HG02870 (cell line): ENCODE measurements at regions not wholly inside any gene's neighbourhood (a gene's known extent, or its start where the extent isn't known, plus 50 kb on each side); places are given as distances from the start of the nearest gene placed in this dataset.

ENCODE experiments used
- ATAC-seq: cut with Tn5 transposase; IDR thresholded peaks from one replicate; pipeline ENCODE4 v1.9.1; 2021; ENCODE audit warnings: mild to moderate bottlenecking, moderate library complexity; ENCODE audit not compliant: unreplicated experiment

DNA sequence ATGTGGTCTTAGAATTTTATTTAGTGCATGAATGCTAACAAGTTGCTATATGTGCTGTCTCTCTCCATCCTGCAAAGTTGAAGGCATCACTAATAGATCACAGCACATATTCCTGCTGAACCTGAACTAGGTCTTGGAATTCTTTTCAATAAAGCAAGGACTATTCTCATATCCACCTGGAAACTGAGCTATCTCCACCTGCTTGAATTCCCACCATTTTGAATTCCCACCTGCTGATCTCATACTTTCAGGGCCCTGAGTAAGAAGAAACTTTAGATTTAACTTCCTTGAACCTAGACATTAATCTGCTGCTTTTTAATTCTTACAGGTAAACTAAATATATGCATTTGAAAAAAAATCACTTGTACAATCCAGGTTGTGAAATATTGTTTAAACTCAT is 445.3 kb upstream of the CCL2 start:
- no peak for ATAC-seq

DNA sequence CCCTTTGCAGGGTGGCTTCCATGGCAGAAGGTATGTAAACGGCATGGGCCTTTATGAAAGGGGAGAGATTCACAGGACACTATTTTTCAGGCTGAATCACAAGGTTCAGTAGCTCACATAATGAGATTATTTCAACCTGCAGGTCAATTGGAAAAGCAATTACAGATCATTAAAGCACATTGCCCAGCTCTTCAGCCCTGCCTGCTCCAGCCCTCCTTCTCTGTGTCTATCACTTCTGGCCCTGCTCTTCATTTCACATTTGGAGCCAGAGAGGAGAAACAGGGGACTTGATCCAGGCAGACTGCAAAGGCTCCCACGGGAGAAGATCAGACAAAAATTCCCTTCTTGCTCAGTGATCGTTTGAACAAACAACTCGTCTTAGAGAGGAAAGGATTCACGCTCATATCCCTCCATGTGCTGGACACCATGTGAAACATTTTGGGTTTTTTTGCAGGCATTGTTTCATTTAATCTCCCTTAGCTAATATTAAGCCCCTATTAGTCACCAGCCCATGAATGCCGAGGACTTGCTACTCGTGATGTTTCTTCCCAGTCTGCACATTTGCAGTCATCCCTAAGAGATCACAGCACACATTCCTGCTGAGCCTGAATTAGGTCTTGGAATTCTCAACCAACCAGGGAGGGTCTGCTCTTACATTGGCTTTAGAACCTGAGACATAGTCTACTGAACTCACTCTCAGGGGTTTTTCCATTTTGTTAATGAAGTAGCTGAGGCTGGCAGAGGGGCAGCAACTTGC is 443.9 kb upstream of the CCL2 start:
- no peak for ATAC-seq

DNA sequence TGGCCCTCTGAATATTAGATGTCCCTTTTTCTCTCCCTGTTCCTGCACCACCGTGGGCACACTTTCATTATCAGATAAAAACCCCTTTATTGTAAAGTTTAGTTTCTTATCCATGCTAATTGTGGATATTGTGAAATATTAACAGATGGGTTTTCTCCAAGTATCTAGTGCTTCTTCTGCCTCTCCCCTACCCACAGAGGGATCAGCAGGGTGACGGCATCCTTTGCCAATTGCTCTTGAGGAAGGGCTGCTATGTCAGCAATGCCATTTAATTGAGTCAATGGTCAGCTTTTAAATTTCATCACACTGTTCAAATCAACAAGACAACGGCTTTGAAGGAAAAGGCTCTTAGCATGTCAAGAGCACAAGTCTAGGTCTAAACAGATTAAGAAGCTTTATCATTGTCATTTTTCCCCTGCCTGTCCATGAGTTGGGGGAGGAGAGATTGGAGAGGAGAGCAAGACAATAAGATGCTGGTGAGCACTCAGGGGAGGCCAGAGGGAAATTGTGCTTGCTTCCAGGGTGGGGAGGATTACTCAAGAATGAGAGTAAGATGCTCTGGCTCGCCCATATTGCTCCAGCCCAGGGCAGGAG is 443.0 kb upstream of the CCL2 start:
- ATAC-seq: no peak

DNA sequence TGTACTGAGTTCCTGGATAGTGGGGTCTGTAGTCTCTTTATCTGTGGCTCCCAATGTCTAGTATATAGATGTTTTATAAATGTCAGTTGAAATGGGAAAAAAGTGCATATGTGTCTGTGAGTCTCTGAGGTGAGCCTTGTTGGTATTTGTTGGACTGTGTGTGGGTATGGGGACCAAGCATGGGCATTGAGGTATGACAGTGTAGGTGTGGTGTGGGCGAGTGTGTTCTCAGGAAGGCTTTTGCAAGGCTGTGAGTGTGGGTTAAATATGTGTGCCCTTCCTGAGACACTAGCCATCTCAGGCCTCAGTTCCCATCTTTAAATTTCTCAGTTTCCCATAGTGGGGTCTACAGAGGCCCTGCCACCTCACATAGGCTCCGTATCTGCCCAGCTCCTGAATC is 440.2 kb upstream of the CCL2 start:
- ATAC-seq: no peak

DNA sequence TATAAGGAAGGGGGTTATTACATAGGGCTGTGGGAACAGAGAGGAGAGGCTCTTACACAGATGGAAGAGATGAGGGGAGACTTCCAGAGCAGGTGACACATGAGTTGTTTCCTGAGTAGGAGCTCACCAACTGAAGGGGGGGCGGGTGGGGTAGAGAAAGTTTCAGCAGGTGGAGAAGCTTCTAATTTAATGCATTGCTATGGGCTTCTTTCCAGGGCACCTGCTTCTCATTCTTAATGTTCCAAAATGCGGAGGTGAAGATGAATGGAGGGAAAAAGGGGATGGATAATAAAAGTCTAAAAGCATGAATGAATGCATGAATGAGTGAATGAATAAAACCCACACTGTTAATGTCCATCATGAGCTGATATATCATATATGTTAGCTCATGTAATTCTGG is 439.0 kb upstream of the CCL2 start:
- ATAC-seq: no peak

DNA sequence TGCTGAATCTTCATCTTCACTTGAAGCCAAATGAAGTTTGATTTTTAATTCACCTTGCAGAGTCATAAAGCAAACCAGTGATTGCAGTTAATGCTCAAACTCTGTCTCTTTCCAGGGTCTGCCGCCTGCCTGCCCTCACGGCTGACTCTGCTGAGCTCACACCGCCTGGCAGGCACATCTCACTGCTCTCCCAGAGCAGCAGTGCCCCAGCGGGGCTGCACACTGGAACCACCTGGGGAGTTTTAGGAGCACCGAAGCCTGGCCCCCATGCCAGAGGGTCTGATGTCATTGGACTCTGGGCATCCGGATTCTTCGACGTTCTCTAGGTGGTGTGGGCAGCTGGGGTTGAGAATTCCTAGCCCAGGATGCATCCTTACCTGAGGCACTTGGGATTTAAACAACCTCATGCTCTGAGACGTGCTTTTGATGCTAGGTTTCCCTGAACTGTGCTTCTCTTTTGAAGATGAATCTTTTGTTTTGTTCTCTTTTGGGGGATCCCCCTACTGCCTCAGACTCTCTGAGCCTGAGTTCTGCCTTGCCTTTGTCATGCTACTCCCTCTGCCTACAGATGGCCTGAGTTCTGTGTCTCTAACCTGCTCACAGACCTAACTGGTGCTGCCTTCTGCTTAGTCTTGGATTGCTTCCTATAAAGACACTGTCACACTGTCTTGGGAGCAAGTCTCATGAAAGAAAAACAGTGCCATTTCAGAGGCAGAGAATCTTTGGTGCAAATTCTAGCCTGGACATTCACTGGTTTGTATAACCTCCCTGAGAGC is 438.1 kb upstream of the CCL2 start:
- no peak for ATAC-seq

DNA sequence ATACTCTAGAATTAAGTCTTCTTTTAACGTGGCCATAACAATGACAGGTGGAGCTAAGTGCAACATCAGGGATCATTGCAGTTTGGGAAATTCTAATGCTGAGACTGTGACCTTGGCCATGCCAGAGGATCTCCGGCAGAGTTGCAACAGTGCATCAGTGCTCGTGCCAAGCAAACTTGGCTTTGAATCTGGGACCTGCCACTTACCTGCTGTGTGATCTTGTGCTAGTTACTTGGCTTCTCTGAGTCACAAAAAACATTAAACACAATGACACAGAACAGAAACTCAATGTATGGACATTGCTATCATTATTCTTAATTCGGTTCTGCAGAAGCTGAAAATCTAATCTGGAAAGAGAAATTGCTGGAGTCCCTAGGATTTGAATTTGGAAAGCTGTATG is 435.5 kb upstream of the CCL2 start:
- ATAC-seq: no peak

DNA sequence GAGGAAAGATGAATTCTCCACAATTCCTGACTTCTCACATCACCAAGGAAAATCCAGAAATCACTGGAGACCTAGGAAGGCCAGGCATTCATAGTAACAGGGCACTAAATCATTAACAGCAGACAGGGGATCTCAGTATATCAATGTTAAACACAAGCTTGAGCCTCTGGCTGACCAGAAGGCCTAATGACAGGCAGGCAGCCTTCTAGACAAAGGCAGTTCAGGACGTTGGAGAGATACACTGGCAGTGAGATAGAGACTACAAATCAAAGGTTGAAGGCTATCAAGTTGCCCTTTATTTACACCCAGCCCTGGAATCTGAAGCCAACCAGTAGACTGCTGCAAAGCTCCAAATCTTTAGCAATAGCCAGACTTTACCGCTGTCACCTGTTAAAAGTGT is 422.8 kb upstream of the CCL2 start:
- ATAC-seq: no peak

DNA sequence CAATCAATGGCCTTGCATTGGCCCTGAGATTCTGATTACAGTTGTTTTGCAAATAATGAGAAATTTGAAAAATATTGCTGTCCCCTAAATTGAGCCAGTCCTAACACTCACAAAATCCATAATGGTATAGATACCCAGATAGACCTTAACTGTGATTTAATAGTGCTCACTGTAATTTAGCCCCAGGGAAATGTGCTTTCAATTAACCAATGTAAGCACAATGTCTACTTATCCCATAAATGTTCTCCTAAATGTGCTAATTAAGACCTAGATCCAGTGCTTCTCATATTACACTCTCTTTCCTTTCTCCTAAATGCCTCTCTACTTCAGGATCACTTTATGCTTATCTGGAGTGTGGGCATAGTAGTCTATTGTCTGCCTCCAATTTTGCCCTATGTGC is 417.8 kb upstream of the CCL2 start:
- ATAC-seq: no peak

DNA sequence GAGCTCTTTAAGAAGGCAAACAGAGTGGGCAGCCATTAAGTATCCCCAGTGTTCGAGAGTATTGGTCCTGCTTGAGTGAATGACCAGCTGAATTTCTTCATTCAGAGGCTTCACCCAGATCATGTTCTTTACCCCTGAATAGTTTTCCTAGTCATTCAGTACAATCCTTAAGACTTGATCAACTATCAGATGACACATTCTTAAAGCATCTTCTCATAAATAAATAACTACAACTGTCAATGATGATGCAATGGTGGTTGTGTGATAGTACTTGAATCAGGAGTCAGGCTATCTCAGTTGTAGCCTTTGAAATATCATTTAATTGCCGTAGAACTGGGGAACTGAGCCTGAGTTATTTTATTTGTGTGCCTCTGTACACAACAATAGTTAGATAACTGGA is 416.8 kb upstream of the CCL2 start:
- no peak for ATAC-seq

DNA sequence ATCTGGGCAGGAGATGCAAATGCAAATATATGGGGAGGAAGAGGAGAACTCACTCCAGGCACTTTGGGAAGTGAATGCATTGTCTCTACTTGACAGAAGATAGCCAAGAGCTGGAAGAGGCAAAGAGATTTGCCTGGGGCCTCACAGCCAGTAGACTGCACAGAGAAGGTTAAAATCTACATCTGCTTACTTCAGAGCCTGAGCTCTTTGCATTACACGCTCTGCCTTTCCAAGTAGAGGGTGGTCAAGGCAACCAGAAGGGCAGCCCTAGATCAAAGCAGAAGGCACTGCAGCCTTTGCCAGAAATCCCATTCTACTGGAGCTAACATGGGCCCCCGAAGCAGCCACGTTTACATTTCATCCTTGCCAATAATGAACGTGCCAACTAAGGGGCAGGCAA is 407.2 kb upstream of the CCL2 start:
- no peak for ATAC-seq

DNA sequence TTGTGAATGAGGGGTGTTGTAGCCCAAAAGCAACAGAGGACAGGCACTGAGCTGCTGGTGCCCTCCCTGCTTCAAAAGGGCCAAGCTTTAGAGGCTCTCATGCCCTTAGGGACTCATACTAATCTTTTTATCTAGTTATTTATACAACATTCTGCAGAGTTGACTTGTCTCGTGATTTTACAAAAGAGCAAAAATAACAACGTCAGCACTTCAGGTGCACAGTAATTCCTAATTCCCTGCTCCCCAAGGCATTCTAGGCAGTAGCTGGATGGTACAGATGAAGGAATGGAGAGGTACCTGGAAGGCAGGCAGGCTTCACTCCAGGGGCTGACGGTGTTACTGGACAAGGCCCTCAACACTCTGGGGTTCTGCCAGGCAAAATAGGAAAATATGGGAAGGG is 406.7 kb upstream of the CCL2 start:
- ATAC-seq: no peak

DNA sequence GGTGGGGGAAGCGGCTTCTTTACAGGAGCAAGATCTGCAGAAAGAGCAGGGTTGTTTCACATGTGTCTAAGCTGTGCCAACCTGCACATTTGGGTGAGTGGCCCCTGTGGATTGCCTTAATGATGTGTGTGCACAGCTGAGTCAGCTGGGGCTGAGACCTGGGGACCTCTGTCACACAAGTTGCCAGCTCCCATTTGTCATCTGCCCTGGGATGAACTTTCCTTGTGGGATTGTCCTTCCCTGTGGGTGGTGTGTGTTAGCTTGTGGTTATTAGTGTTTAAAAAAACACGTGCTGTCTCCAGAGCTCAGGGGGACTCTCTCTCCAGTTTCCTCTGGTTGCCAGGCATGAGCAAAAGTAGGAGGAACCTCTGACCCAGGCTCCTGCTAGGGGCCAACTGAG is 400.5 kb upstream of the CCL2 start:
- ATAC-seq: no peak

DNA sequence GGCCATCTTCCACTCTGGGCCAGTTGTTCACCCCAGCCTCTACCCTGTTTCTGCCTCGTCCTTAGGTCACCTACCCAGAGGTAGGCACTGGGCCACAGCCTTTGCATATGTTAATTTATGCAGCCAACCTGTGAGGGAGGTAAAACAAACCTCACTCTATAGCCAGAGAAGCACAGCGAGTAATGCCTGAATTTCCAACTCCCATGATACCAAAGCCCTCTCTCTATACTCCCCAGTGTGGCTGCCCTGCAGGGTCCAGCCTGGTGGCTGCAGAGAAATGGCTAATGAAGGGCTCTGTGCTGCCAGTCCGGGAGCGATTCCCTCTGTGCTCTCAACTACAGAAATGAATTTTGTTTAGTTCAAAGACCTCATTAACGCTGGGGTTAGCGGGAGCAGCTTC is 397.0 kb upstream of the CCL2 start:
- ATAC-seq: no peak

DNA sequence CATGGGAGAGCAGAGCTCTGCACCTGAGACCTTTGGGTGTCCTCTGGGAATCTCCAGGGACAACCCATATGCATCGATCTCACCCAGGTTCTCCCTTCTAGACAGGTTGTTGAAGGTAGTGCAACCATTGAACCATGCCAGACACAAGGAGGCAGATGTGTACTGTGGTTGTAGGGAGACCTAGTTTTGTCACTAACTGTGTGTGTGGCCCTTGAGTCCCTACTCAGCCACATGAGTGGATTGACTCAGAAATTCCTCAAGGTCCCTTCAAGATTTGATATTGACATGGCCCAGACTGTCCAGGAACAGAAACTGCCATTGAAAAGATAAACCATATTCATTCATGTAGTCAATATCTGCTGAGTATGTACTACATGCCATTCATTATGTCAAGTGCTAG is 396.4 kb upstream of the CCL2 start:
- no peak for ATAC-seq

DNA sequence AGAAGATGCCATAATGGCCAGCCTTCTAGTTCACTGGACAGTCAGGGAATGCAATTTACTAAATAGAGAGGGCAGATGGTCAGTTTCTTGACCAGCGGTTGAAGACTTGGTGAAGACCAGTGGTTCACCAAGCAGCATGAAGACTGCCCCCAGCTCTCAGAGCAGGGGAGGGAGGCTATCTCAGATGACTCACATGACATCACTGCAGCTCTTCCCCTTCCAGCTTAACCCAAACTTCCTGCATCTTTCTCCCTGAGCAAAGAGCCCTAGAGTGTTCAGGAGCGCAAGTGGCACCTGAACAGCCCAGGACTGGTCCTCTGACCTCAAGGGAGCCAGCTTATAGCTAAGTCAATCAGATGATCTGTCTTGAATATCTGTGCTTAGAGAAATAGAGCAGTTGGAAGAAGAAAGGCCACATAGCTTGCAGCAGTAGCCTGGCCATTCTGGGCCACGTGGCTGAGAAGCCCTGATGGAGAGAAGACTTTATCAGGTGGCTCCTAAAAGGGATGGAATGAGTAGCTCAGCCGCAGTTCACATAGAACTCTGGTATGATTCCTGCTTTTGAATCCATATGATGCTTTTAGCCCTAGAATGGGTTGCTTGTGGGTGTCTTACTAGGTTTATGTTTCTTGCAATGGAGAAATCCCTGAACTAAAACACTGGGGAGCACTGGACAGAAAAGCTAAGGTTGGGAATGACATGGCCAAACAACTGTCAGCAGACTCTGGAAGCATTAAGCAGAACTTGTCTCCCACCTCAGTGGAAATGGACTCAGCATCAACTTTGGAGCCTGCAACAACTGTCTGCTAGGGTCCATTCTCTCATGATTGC is 392.1 kb upstream of the CCL2 start:
- no peak for ATAC-seq

DNA sequence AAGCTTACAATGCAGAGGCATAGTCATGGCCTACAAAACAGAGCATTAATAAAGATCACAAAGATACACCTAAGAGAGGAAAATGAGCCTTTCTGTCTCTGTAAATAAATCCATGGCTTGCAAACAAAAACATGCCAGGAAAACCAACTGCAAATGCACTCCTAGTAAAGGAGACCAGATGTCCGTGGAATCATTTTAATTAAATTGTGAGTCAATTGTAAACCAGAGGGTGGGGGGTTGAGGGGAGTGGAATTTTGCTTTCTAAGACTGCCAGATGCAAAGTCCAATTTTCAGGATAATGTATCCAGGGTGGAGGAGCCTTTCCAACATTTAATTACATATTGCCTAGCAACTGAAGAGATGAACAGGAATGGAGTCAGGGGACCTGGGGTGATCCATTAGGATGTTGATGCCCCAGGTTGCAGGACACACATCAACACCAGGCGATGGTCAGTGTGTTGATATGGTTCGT is 390.3 kb upstream of the CCL2 start:
- no peak for ATAC-seq

DNA sequence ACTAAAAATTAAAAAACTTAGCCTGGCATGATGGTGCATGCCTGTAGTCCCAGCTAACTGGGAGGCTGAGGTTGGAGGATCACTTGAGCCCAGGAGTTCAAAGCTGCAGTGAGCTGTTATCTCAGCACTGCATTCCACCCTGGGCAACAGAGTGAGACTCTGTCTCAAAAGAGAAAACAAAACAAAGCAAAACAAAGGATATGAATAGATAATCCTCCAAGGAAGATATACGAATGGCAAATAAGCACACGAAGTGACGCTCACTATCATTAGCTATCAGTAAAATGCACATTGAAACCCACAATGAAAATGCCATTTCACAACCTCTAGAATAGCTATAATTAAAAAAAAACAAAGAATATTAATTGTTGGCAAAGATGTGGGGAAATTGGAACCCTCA is 386.2 kb upstream of the CCL2 start:
- no peak for ATAC-seq

DNA sequence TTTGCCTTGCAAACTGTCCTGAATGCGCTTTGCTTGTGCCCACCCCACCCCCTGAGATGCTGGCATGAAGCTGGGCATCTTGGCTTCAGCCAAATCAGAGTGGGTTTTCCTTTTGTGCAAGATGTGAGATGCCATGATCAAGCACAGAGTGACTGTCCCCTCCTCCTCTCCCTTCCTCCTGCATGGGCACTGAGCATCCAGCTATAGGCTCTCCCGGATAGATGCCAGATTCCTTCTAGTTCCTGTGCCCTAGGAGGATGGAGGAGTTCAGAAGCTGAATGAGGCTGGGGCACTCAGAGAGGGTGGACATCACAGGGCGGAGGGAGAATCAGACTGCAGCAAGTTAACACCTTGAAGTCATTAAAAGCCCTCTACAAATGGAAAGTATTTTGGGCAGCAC is 384.1 kb upstream of the CCL2 start:
- ATAC-seq: no peak

DNA sequence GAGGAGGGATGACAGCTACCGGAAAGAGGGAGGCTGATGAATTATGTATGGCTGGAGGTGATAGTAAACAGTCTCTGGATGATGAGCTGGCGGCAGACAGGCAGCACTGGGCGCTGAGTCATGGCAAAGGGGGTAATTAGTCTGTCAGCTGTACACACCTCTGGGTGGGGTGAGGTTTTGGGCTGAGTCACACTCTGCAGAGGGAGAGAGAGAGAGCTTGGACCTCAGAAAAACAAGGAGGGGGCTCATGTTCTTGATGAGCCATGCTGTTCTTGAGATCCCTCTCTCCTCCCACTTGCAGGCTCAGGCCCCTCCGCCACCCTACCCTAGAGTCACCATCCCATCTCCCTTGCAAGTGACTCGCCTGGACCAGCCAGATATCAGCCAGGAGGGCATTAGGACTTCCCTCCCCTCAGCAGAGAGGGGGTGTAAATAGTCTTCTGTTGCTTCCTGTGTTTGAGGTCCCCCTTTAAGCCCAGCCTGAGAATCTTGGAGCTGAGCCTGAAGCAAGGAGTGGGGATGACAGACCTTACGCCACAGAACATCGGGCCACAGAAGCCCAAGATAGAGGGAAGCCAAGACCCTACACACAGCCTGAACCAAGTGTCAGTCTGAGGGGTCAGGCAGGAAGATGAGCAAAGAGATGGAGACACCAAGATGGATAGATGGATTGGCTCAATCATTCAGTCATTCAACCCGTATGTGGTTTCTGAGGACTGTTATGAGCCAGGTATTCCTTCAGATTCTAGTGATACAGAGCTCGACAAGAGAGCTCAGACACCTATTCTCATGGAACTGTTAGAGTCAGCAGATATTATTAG is 383.2 kb upstream of the CCL2 start:
- no peak for ATAC-seq
